ENCODE measurements at regions not wholly inside any gene's neighbourhood (a gene's known extent, or its start where the extent isn't known, plus 50 kb on each side); places are given as distances from the start of the nearest gene placed in this dataset.

- H4K20me1 ChIP-seq (ENCODE audit: insufficient read depth, low read length): no peaks in the 10 kb centered on the region
- no peaks in the 10 kb centered on the region for H3K36me3 ChIP-seq (replicated peaks in 1 of 2; ENCODE audit: control insufficient read depth in 1 of 2, insufficient read depth in 2 of 2, low read length in 2 of 2)
- 4% methylated on average over 2 of the region's 2 CpGs for WGBS (ENCODE audit: low lambda C conversion rate)
- no peak overlapping the region for H3K9ac ChIP-seq (ENCODE audit: insufficient read depth, low read depth, low read length)
- no peak overlapping the region for H2AFZ ChIP-seq (ENCODE audit: low read length)
- intact Hi-C loops (cut with micrococcal nuclease; ENCODE audit: unreplicated experiment) (no loop called here), in situ Hi-C loops (cut with HindIII; ENCODE audit: extremely low pct_ligation_motif_present, low pct_unique_long_range_greater_than_20kb) (no loop called here)
- no TSS peak for BruUV-seq (replicated peaks)
- H3K4me1 ChIP-seq (ENCODE audit: insufficient read depth, low read length): no peaks in the 10 kb centered on the region
- CTCF ChIA-PET (ENCODE audit: low intra/inter-chr PET ratio, low total read pairs): no interaction called here
- no peaks in the 10 kb centered on the region for H3K79me2 ChIP-seq (ENCODE audit: insufficient read depth, low read length)
- no peaks in the 10 kb centered on the region for H3K27me3 ChIP-seq (ENCODE audit: control insufficient read depth in 1 of 2, insufficient read depth in 2 of 2, low read length in 2 of 2)
- peaks cover 85% of the 10 kb centered on the region for H3K9me3 ChIP-seq (ENCODE audit: low read length)
- no peak overlapping the region for H3K4me2 ChIP-seq (ENCODE audit: low read depth, low read length)
- no peak for TF ChIP-seq ZC3H13 (CRISPR knock-in tag; IDR thresholded peaks at IDR 0.05)
- TF ChIP-seq ONECUT2 (CRISPR knock-in tag; IDR thresholded peaks at IDR 0.05): no peak
- TF ChIP-seq, protein P1, sequence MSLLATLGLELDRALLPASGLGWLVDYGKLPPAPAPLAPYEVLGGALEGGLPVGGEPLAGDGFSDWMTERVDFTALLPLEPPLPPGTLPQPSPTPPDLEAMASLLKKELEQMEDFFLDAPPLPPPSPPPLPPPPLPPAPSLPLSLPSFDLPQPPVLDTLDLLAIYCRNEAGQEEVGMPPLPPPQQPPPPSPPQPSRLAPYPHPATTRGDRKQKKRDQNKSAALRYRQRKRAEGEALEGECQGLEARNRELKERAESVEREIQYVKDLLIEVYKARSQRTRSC (CRISPR knock-in tag; IDR thresholded peaks at IDR 0.05; ENCODE audit: low read depth): no peak
- TF ChIP-seq ZNF782 (CRISPR knock-in tag; IDR thresholded peaks at IDR 0.05; ENCODE audit: borderline replicate concordance): no peak
- no peak for TF ChIP-seq PITX1 (CRISPR knock-in tag; IDR thresholded peaks at IDR 0.05)
- no peak for TF ChIP-seq NFRKB (IDR thresholded peaks at IDR 0.05)
- TF ChIP-seq ZNF619 (CRISPR knock-in tag; IDR thresholded peaks at IDR 0.05): no peak
- TF ChIP-seq ZNF3 (CRISPR knock-in tag; IDR thresholded peaks at IDR 0.05): no peak
- TF ChIP-seq NCOA5 (CRISPR knock-in tag; IDR thresholded peaks at IDR 0.05): no peak
- no peak for TF ChIP-seq TAF15 (IDR thresholded peaks at IDR 0.05; ENCODE audit: low read depth, low read length, poor library complexity, severe bottlenecking)
- TF ChIP-seq HNRNPL (IDR thresholded peaks at IDR 0.05; ENCODE audit: low read depth, low read length): no peak
- TF ChIP-seq BRD4 (CRISPR knock-in tag; IDR thresholded peaks at IDR 0.05): no peak
- TF ChIP-seq, protein P2, sequence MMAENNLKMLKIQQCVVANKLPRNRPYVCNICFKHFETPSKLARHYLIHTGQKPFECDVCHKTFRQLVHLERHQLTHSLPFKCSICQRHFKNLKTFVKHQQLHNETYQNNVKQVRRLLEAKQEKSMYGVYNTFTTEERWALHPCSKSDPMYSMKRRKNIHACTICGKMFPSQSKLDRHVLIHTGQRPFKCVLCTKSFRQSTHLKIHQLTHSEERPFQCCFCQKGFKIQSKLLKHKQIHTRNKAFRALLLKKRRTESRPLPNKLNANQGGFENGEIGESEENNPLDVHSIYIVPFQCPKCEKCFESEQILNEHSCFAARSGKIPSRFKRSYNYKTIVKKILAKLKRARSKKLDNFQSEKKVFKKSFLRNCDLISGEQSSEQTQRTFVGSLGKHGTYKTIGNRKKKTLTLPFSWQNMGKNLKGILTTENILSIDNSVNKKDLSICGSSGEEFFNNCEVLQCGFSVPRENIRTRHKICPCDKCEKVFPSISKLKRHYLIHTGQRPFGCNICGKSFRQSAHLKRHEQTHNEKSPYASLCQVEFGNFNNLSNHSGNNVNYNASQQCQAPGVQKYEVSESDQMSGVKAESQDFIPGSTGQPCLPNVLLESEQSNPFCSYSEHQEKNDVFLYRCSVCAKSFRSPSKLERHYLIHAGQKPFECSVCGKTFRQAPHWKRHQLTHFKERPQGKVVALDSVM (CRISPR knock-in tag; IDR thresholded peaks at IDR 0.05): no peak
- no peak for TF ChIP-seq ZNF781 (CRISPR knock-in tag; IDR thresholded peaks at IDR 0.05; ENCODE audit: borderline replicate concordance, not compliant biosample characterization)
- no peak for TF ChIP-seq ZMYM2 (CRISPR knock-in tag; IDR thresholded peaks at IDR 0.05)
- TF ChIP-seq SATB2 (CRISPR knock-in tag; IDR thresholded peaks at IDR 0.05): no peak
- no peak for TF ChIP-seq FOSL1 (CRISPR knock-in tag; IDR thresholded peaks at IDR 0.05; ENCODE audit: borderline replicate concordance)
- TF ChIP-seq ZNF556 (CRISPR knock-in tag; IDR thresholded peaks at IDR 0.05; ENCODE audit: borderline replicate concordance): no peak
- TF ChIP-seq, protein P3, sequence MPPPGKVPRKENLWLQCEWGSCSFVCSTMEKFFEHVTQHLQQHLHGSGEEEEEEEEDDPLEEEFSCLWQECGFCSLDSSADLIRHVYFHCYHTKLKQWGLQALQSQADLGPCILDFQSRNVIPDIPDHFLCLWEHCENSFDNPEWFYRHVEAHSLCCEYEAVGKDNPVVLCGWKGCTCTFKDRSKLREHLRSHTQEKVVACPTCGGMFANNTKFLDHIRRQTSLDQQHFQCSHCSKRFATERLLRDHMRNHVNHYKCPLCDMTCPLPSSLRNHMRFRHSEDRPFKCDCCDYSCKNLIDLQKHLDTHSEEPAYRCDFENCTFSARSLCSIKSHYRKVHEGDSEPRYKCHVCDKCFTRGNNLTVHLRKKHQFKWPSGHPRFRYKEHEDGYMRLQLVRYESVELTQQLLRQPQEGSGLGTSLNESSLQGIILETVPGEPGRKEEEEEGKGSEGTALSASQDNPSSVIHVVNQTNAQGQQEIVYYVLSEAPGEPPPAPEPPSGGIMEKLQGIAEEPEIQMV (CRISPR knock-in tag; IDR thresholded peaks at IDR 0.05; ENCODE audit: low read depth): no peak
- TF ChIP-seq GABPB1 (CRISPR knock-in tag; IDR thresholded peaks at IDR 0.05): no peak
- FAIRE-seq (no peak), DNase-seq (ENCODE audit: low spot score) (no peak), ATAC-seq (no peak)
- POLR2A ChIA-PET: no interaction called here
- no peak overlapping the region for H3K27ac ChIP-seq (ENCODE audit: extremely low read length, insufficient read depth, low read length)
- no peak overlapping the region for H3K4me3 ChIP-seq (replicated peaks in 1 of 3; ENCODE audit: insufficient read depth in 1 of 3, low read depth in 2 of 3, low read length in 3 of 3)
These were observed 344.2 kb downstream of the HDGFL1 start for GRCh38 chr6:22913612-22914011.

All from HepG2 (cell line).